SH-SY5Y (cell line): ENCODE measurements at regions not wholly inside any gene's neighbourhood (a gene's known extent, or its start where the extent isn't known, plus 50 kb on each side); places are given as distances from the start of the nearest gene placed in this dataset.

Source experiments
- GATA2 ChIP-seq: IDR thresholded peaks from 2 replicates; pipeline ENCODE4 v1.6.1; 2011; ENCODE audit warnings: mild to moderate bottlenecking, low read depth, low read length
- GATA3 ChIP-seq: IDR thresholded peaks from 2 replicates; pipeline ENCODE4 v1.6.1; 2011; ENCODE audit warnings: low read depth, mild to moderate bottlenecking, low read length, moderate library complexity

DNA sequence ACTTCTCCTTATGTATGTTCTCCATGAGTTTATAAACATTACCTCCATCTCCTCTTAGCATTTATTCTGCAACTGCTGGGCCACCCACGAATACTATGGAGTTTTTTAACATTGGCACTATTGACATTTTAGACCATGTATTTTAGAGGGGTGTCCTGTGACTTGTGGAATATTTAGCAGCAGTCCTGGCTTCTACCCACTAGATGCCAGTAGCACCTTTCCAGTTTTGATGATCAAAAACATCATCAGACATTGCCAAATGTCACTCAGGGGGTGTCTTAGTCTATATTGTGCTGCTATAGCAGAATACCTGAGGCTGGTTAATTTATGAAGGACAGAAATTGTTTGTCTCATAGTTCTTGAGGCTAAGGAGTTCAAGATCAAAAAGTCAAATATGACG is 187.5 kb upstream of the RORB start:
- no peak for TF ChIP-seq GATA3
- no peak for TF ChIP-seq GATA2
